OCI-LY7 (cell line): ENCODE measurements at regions not wholly inside any gene's neighbourhood (a gene's known extent, or its start where the extent isn't known, plus 50 kb on each side); places are given as distances from the start of the nearest gene placed in this dataset.

Source experiments
- BruUV-seq: library from RNA; stranded (reverse); fragments of 400-500 nt; replicated peaks from 2 replicates; lab custom pipeline; 2021; lab: Mats Ljungman, UMichigan
- CTCF ChIA-PET: fragments of 300-600 bp; sonication (Branson Sonifier 250); formaldehyde crosslinking; loops from one replicate; lab custom pipeline; 2022; ENCODE audit warnings: antibody characterized with exemption; ENCODE audit not compliant: unreplicated experiment; lab: Charles Lee
- POLR2A ChIA-PET: fragments of 300-600 bp; sonication (Branson Sonifier 250); formaldehyde crosslinking; loops from one replicate; lab custom pipeline; 2022; ENCODE audit warnings: antibody characterized with exemption; lab: Charles Lee
- DNase-seq: peaks from one replicate; pipeline ENCODE4 v3.0.0-alpha.2; 2015; ENCODE audit warnings: low spot score
- H2AFZ ChIP-seq: fragments of 200-600 bp; sonication (generic), shearing (Covaris generic); 2 replicates; pipeline ENCODE4 v1.6.1; 2014; ENCODE audit warnings: mild to moderate bottlenecking, antibody characterized with exemption, low read length, moderate library complexity
- H3K27ac ChIP-seq: fragments of 200-600 bp; sonication (generic); 2 replicates; pipeline ENCODE4 v1.5.1; 2014; ENCODE audit warnings: mixed run types, low read depth, mild to moderate bottlenecking, moderate library complexity, low read length, inconsistent platforms; ENCODE audit not compliant: poor library complexity, severe bottlenecking
- H3K36me3 ChIP-seq: fragments of 200-600 bp; sonication (generic); 2 replicates; pipeline ENCODE4 v1.6.1; 2014; ENCODE audit warnings: mild to moderate bottlenecking, antibody characterized with exemption, low read length, moderate library complexity, mixed read lengths; ENCODE audit not compliant: insufficient read depth
- H3K4me1 ChIP-seq: fragments of 200-600 bp; sonication (generic); 2 replicates; pipeline ENCODE4 v1.5.1; 2014; ENCODE audit warnings: mild to moderate bottlenecking, low read length; ENCODE audit not compliant: insufficient read depth, poor library complexity, severe bottlenecking
- H3K4me2 ChIP-seq: fragments of 200-600 bp; sonication (generic); 2 replicates; pipeline ENCODE4 v1.6.1; 2014; ENCODE audit warnings: mild to moderate bottlenecking, low read length
- H3K4me3 ChIP-seq: fragments of 200-600 bp; sonication (generic); 2 replicates; pipeline ENCODE4 v1.5.1; 2014; ENCODE audit warnings: mild to moderate bottlenecking, low read depth, low read length; ENCODE audit not compliant: poor library complexity, severe bottlenecking
- H3K79me2 ChIP-seq: fragments of 200-600 bp; sonication (generic); 2 replicates; pipeline ENCODE4 v1.6.1; 2016; ENCODE audit warnings: low read depth, mild to moderate bottlenecking, low read length, moderate library complexity, mixed read lengths; ENCODE audit not compliant: insufficient read depth
- H3K9me2 ChIP-seq: fragments of 200-600 bp; sonication (generic); 2 replicates; pipeline ENCODE4 v1.6.1; 2016; ENCODE audit warnings: mild to moderate bottlenecking, low read length, mixed read lengths; ENCODE audit not compliant: insufficient read depth
- H3K9me3 ChIP-seq: fragments of 200-600 bp; sonication (generic); 2 replicates; pipeline ENCODE4 v1.6.1; 2014; ENCODE audit warnings: mild to moderate bottlenecking, mixed run types, low read length, mixed read lengths
- H4K20me1 ChIP-seq: fragments of 200-600 bp; sonication (generic); 2 replicates; pipeline ENCODE4 v1.6.1; 2014; ENCODE audit warnings: mild to moderate bottlenecking, antibody characterized with exemption, low read length, moderate library complexity, mixed read lengths; ENCODE audit not compliant: insufficient read depth
- CTCF ChIP-seq: fragments of 200-600 bp; sonication (generic); conservative IDR thresholded peaks from 2 replicates; pipeline ENCODE4 v1.5.1; 2014; ENCODE audit warnings: mild to moderate bottlenecking, antibody characterized with exemption, low read length, moderate library complexity, mixed read lengths
- EZH2phosphoT487 ChIP-seq: fragments of 200-600 bp; sonication (generic); IDR thresholded peaks from 2 replicates; pipeline ENCODE4 v1.6.1; 2018; ENCODE audit warnings: low read depth, borderline replicate concordance, mild to moderate bottlenecking, mixed run types, antibody characterized with exemption, low read length, moderate library complexity, mixed read lengths
- intact Hi-C: fragments of 100-400 bp; cut with micrococcal nuclease; formaldehyde crosslinking; loops from one replicate; pipeline ENCODE4 v1.10.0; 2022; ENCODE audit not compliant: unreplicated experiment

- TF ChIP-seq CTCF (no peak), EZH2phosphoT487 (no peak)
- no peak overlapping the region for H3K27ac ChIP-seq
- no peaks in the 10 kb centered on the region for H3K4me1 ChIP-seq
- no peak overlapping the region for H3K4me3 ChIP-seq
- no peaks in the 10 kb centered on the region for H3K9me2 ChIP-seq
- no peak for DNase-seq
- no peak overlapping the region for H2AFZ ChIP-seq
- H3K36me3 ChIP-seq = no peaks in the 10 kb centered on the region
- BruUV-seq = no TSS peak
- H4K20me1 ChIP-seq = no peaks in the 10 kb centered on the region
- ChIA-PET POLR2A (no interaction called here), CTCF (no interaction called here)
- intact Hi-C loops = no loop called here
- no peaks in the 10 kb centered on the region for H3K79me2 ChIP-seq
- H3K4me2 ChIP-seq = no peak overlapping the region
- no peaks in the 10 kb centered on the region for H3K9me3 ChIP-seq
Observed at GRCh38 chr17:53449324-53449723, 373.4 kb upstream of the KIF2B start.

- intact Hi-C loops = no loop called here
- CTCF ChIA-PET = no interaction called here
Observed at GRCh38 chr17:53428913-53429312, 393.8 kb upstream of the KIF2B start.

More at GRCh38 chr17:53428913-53429312, 393.8 kb upstream of the KIF2B start:
- H3K4me3 ChIP-seq = no peak overlapping the region
- DNase-seq = no peak
- H2AFZ ChIP-seq = no peak overlapping the region
- no peaks in the 10 kb centered on the region for H4K20me1 ChIP-seq
- H3K4me2 ChIP-seq = no peak overlapping the region
- no peaks in the 10 kb centered on the region for H3K4me1 ChIP-seq
- no peaks in the 10 kb centered on the region for H3K9me2 ChIP-seq
- no peaks in the 10 kb centered on the region for H3K36me3 ChIP-seq
- POLR2A ChIA-PET = no interaction called here
- no peak overlapping the region for H3K27ac ChIP-seq
- no TSS peak for BruUV-seq
- no peaks in the 10 kb centered on the region for H3K9me3 ChIP-seq
- TF ChIP-seq EZH2phosphoT487 (no peak), CTCF (no peak)
- no peaks in the 10 kb centered on the region for H3K79me2 ChIP-seq
